GM12872 (cell line): ENCODE measurements at regions not wholly inside any gene's neighbourhood (a gene's known extent, or its start where the extent isn't known, plus 50 kb on each side); places are given as distances from the start of the nearest gene placed in this dataset.

Source experiments
- TF ChIP-seq, protein P1 (sequence below): IDR thresholded peaks from 3 replicates; pipeline ENCODE4 v1.5.1; 2011; ENCODE audit warnings: low read depth, mild to moderate bottlenecking, low read length, moderate library complexity; ENCODE audit not compliant: insufficient read depth

DNA sequence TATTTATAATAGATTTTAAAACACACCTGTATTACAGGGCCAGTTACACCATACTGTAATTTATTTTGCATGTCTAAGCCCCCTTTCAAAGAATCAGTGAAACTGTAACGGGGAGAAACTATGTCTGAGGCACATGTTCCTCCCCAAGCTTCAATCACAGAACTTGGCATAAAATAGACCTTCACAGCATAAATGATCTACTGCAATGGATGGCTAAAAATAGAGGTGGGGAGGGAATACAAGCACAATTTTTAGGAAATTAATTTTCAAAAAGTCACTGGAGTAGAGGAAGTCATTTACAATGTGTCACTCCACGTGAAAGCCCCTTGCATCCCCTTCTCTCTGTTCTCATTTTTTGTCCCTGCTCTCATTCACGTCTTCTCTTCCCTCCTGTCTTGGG lies 385.2 kb downstream of the TNS3 start:
- TF ChIP-seq, protein P1, sequence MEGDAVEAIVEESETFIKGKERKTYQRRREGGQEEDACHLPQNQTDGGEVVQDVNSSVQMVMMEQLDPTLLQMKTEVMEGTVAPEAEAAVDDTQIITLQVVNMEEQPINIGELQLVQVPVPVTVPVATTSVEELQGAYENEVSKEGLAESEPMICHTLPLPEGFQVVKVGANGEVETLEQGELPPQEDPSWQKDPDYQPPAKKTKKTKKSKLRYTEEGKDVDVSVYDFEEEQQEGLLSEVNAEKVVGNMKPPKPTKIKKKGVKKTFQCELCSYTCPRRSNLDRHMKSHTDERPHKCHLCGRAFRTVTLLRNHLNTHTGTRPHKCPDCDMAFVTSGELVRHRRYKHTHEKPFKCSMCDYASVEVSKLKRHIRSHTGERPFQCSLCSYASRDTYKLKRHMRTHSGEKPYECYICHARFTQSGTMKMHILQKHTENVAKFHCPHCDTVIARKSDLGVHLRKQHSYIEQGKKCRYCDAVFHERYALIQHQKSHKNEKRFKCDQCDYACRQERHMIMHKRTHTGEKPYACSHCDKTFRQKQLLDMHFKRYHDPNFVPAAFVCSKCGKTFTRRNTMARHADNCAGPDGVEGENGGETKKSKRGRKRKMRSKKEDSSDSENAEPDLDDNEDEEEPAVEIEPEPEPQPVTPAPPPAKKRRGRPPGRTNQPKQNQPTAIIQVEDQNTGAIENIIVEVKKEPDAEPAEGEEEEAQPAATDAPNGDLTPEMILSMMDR = no peak

DNA sequence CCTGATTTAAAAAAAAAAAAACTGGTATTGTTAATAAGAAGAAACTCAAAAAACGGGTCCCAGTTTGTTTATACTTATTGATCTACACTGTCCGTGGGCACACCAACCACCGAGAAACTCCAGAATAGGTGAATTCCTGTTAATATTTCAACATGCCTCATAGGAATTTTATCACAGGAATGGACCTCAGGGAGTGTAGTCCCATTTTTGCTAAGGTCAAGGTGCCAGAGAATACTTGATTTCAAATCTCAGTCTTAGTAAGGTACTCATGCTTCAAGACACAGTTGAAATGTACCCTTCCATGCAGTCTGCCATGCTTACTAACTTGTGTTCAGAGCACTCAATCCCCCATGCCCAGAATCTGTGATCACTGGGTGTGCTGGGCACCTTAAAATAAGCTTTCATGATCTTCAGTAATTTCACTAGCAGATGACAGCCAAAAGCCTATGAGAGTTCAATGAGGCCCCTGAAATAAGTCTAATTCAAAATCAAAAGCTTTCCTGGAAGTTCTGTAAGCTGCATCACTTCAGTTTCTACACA lies 385.7 kb downstream of the TNS3 start:
- TF ChIP-seq, protein P1 = no peak

DNA sequence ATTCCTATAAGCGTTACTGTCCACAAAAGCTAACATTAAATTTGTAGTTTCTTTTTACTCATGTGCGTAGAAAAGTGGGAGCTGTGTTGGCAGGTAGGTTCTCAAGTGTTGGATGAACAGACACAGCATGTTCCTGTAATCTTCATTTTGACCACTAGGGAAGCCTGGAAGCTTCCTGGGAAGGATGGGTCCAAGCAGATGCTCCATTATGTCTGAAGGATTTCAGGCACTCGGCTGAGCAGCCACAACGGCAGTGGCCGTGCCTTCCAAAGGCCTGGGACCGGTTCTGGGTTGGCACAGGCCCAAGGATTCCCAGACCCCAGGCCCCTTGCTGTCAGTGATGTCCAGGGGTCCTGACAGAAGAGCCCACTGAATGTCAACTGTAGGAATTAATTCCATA lies 386.3 kb downstream of the TNS3 start:
- TF ChIP-seq, protein P1 = peak; percentile 26; the same call in 2 of the 3 replicates

DNA sequence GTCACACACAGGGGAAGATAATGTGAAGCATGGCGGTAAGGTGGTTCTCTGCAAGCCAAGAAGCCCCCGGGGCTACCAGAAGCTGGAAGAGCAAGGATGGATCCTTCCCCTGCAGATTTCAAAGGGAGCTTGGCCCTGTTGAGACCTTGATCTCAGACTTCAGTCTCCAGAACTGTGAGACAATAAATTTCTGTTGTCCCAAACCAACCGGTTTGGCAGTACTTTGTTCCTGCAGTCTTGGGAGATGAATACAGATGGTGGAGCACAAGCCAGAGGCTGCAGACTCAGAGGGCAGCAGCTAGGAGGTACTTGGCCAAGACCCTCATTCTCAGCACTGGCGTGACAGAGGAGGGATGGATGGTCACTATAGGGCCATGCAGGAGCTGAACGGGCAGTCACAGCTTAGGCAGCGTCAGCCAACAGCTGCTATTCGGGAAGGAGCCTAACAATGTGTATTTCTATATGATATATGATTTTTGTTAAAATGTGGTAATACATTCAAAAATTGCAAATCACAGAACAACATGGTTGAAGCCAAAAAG lies 387.3 kb downstream of the TNS3 start:
- TF ChIP-seq, protein P1 = no peak

DNA sequence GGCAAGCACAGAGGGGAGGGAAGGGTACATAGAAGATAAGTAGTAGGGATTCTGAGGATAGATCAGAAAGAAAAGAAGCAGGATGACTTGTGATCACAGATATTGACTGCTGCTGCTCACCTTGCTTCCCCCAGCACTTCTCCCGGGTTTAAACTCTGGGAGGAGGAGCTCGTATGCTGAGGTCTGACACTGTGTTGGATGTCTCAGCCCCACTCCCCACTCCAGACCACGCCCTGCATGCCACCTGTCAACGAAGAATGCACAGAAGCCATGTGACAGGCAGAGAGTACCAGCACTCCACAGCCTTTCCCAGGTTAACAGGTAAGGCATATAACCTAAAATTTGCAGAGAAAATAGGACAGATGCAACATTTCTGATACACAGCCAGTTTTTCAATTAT lies 388.9 kb downstream of the TNS3 start:
- TF ChIP-seq, protein P1 = no peak

DNA sequence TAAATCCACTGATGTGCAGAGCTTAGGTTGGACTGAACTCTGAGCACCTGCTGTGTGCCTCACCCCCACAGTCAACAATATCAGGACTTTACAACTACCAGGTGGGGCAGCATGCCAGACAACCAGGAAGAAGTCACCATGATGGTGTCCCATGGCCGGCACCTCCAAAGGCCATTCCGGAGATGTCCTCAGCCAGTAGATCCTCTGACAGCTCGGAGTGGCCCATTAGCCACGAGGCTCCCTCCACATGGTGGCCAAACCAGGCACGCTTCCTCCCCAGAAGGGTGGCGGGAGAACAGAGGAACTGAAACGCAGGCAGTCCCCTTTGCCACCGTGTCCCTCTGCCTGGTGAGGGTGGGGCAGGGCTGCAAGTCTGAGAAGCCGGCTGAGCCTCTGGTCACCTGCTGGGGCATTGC lies 390.0 kb downstream of the TNS3 start:
- TF ChIP-seq, protein P1 = no peak

DNA sequence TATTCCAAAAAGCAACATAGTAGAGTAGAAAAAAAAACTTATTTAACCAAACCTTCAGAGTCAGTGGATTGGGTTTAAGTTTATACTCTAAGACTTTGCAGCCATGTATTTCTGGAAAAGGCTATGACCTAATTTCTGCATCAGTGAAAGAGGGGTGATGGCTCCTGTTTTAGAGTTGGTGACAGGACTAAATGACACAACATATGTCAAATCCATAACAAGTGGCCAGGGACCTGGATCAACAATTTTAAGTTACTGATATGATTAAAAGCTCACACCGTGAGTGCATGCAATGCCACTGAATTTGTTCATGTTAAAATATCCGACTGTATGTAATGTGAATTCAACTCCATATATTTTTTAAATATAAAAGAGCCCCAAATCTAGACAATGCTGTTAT lies 390.6 kb downstream of the TNS3 start:
- TF ChIP-seq, protein P1 = no peak
